ENCODE measurements at regions not wholly inside any gene's neighbourhood (a gene's known extent, or its start where the extent isn't known, plus 50 kb on each side); places are given as distances from the start of the nearest gene placed in this dataset.
"Not testable (repeated sequence)": the region's sequence is repeated elsewhere in the genome, so short reads cannot be mapped to it uniquely, and the experiment has no call there.

GRCh38 chr1:184882957-184883815 lies 91.1 kb downstream of the NIBAN1 start:
- H3K4me3 ChIP-seq (ENCODE audit: control insufficient read depth, low read depth, low read length): no peak overlapping the region
- DNase-seq (ENCODE audit: low read depth): no peak
- TF ChIP-seq, protein P1, sequence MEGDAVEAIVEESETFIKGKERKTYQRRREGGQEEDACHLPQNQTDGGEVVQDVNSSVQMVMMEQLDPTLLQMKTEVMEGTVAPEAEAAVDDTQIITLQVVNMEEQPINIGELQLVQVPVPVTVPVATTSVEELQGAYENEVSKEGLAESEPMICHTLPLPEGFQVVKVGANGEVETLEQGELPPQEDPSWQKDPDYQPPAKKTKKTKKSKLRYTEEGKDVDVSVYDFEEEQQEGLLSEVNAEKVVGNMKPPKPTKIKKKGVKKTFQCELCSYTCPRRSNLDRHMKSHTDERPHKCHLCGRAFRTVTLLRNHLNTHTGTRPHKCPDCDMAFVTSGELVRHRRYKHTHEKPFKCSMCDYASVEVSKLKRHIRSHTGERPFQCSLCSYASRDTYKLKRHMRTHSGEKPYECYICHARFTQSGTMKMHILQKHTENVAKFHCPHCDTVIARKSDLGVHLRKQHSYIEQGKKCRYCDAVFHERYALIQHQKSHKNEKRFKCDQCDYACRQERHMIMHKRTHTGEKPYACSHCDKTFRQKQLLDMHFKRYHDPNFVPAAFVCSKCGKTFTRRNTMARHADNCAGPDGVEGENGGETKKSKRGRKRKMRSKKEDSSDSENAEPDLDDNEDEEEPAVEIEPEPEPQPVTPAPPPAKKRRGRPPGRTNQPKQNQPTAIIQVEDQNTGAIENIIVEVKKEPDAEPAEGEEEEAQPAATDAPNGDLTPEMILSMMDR (IDR thresholded peaks at IDR 0.05; ENCODE audit: control insufficient read depth, insufficient read depth, low read depth, low read length, missing control alignments): no peak

- H3K4me3 ChIP-seq (ENCODE audit: control insufficient read depth, low read depth, low read length): no peak overlapping the region
- TF ChIP-seq, protein P1 (IDR thresholded peaks at IDR 0.05; ENCODE audit: control insufficient read depth, insufficient read depth, low read depth, low read length, missing control alignments): no peak
- peak; percentile 58 for DNase-seq (ENCODE audit: low read depth)
Observed at GRCh38 chr1:184881941-184882913, 92.1 kb downstream of the NIBAN1 start.

DNA sequence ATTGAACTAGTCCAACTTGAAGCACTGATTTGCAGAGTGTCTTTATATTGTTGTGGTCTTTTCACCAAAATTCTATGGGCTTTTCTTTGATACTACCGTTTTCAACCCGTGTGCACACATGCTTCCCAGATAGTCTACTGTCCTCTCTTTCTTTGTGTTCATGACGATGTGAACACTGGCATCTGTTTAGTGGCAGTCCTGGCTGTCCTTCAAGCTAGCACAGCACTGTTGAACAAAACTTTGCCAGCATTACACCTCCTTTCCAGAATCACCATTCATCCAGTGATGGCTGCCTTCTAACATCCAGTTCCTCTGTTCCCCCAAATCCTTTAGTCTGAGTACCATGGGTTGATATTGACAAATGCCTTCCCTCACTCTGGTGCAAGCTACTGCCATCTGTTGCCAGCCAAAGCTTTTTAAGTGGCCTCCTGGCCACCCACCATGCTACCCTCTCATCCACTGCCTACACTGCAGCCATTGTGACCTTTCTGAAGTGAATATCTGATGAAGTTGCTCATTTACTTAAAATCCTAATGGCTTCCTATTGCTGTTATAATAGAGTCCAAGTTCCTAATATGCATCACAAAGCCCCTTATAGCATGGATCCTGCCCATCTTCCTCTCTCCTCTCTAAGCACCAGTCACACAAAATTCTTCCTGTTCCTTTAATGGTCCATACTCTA lies 94.3 kb downstream of the NIBAN1 start:
- no peak for DNase-seq (ENCODE audit: low read depth)
- H3K4me3 ChIP-seq (ENCODE audit: control insufficient read depth, low read depth, low read length): no peak overlapping the region
- TF ChIP-seq, protein P1 (IDR thresholded peaks at IDR 0.05; ENCODE audit: control insufficient read depth, insufficient read depth, low read depth, low read length, missing control alignments): no peak

DNA sequence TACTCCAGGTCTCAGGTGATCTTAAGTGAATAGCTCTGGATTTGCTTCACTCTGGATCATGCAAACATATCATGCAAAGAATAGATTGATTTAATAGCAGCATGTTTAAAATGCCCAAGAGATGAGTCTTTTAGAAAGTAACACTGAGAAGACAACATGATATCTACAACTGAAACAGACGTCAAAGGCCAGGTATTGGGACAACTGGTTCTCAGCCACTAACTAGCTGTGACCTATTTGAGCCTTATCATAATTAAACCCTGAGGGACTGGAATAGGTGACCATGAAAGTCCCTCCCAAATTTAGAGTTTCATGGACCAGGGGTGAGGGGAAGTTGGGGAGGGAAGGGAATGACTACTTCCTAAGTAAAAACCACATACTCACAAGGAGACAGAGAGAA lies 95.7 kb downstream of the NIBAN1 start:
- TF ChIP-seq, protein P1 (IDR thresholded peaks at IDR 0.05; ENCODE audit: control insufficient read depth, insufficient read depth, low read depth, low read length, missing control alignments): no peak
- H3K4me3 ChIP-seq (ENCODE audit: control insufficient read depth, low read depth, low read length): no peak overlapping the region
- DNase-seq (ENCODE audit: low read depth): no peak

- TF ChIP-seq, protein P1 (IDR thresholded peaks at IDR 0.05; ENCODE audit: control insufficient read depth, insufficient read depth, low read depth, low read length, missing control alignments): no peak
- no peak for DNase-seq (ENCODE audit: low read depth)
- no peak overlapping the region for H3K4me3 ChIP-seq (ENCODE audit: control insufficient read depth, low read depth, low read length)
Observed at GRCh38 chr1:184878002-184878401, 96.3 kb downstream of the NIBAN1 start.

- not testable (repeated sequence) for DNase-seq (ENCODE audit: low read depth); H3K4me3 ChIP-seq (ENCODE audit: control insufficient read depth, low read depth, low read length)
Observed at GRCh38 chr1:184876015-184876414, 98.3 kb downstream of the NIBAN1 start.

Data from AG09309 (cell line).